ENCODE measurements at regions not wholly inside any gene's neighbourhood (a gene's known extent, or its start where the extent isn't known, plus 50 kb on each side); places are given as distances from the start of the nearest gene placed in this dataset.

GRCh38 chr12:47400266-47400665 lies 305.6 kb downstream of the RPAP3 start:
- TF ChIP-seq TAF1 (IDR thresholded peaks at IDR 0.05; ENCODE audit: borderline replicate concordance, insufficient read depth, low read length) (no peak), REST (IDR thresholded peaks at IDR 0.05; ENCODE audit: insufficient read depth in 1 of 2, low read depth in 2 of 2, low read length in 2 of 2) (no peak)
